HCT116 (cell line): ENCODE measurements at regions not wholly inside any gene's neighbourhood (a gene's known extent, or its start where the extent isn't known, plus 50 kb on each side); places are given as distances from the start of the nearest gene placed in this dataset.

Source experiments
- ATAC-seq: fragments of 200-7000 bp; cut with Tn5 transposase; 2 replicates; pipeline ENCODE4 v1.9.1; 2020; ENCODE audit warnings: mild to moderate bottlenecking, moderate library complexity
- BruUV-seq: library from RNA; stranded (reverse); fragments of 400-500 nt; replicated peaks from 2 replicates; lab custom pipeline; 2021; lab: Mats Ljungman, UMichigan
- CTCF ChIA-PET: fragments of 300-600 bp; sonication (Branson Sonifier 250); formaldehyde crosslinking; loops from one replicate; lab custom pipeline; 2021; ENCODE audit warnings: antibody characterized with exemption; lab: Charles Lee
- POLR2A ChIA-PET: fragments of 300-600, 350-600 bp; sonication (Branson Sonifier 250); formaldehyde crosslinking; loops from one replicate; lab custom pipeline; 2021; ENCODE audit warnings: antibody characterized with exemption; lab: Charles Lee
- RAD21 ChIA-PET, 2 experiments: fragments of 300-600 bp; sonication (Branson Sonifier 250); formaldehyde crosslinking; loops; one replicate each; lab custom pipeline; 2023; ENCODE audit warnings: low total read pairs in 2 of 2; ENCODE audit not compliant: uncharacterized antibody in 2 of 2, unreplicated experiment in 2 of 2, low non-redundant PET in 1 of 2; lab: Charles Lee
- DNase-seq: peaks from one replicate; pipeline ENCODE4 v3.0.0-alpha.2; 2010; ENCODE audit warnings: low read depth, low spot score
- H2AFZ ChIP-seq: fragments of 200-600 bp; shearing (Covaris generic), sonication (generic); 2 replicates; pipeline ENCODE4 v1.6.1; 2017; ENCODE audit warnings: low read depth, mixed run types, mixed read lengths, antibody characterized with exemption, low read length; ENCODE audit not compliant: poor library complexity, severe bottlenecking
- H3K27ac ChIP-seq: 2 replicates; pipeline ENCODE4 v1.5.1; 2012; ENCODE audit warnings: low read depth, low read length
- H3K27me3 ChIP-seq: fragments of 200-600 bp; sonication (generic); 2 replicates; pipeline ENCODE4 v1.6.1; 2016; ENCODE audit warnings: mixed run types, low read length, mixed read lengths; ENCODE audit not compliant: insufficient read depth
- H3K36me3 ChIP-seq, 2 experiments: fragments of 200-500 bp in 1 of 2; fragments of 200-600 bp in 1 of 2; sonication (Bioruptor generic) in 1 of 2; sonication (generic) in 1 of 2; 2 replicates each; pipeline versions ENCODE4 v1.5.1 to v1.6.1; 2014 to 2016; ENCODE audit warnings: low read length in 2 of 2, inconsistent platforms in 1 of 2, mixed read lengths in 1 of 2, mixed run types in 1 of 2; ENCODE audit not compliant: insufficient read depth in 2 of 2, control insufficient read depth in 1 of 2
- H3K4me1 ChIP-seq, 2 experiments: fragments of 200-600 bp in 1 of 2; sonication (generic) in 1 of 2; 2 replicates each; pipeline versions ENCODE4 v1.5.1 to v1.6.1; 2012 to 2017; ENCODE audit warnings: low read length in 2 of 2, inconsistent platforms in 1 of 2, mild to moderate bottlenecking in 1 of 2, mixed read lengths in 1 of 2, mixed run types in 1 of 2, moderate library complexity in 1 of 2; ENCODE audit not compliant: insufficient read depth in 2 of 2, control insufficient read depth in 1 of 2
- H3K4me2 ChIP-seq: fragments of 200-600 bp; sonication (generic); 2 replicates; pipeline ENCODE4 v1.6.1; 2017; ENCODE audit warnings: mixed run types, low read length, mixed read lengths
- H3K4me3 ChIP-seq, 2 experiments: fragments of 200-600 bp in 1 of 2; sonication (generic) in 1 of 2; replicated peaks in 1 of 2; 2 replicates each; pipeline ENCODE4 v1.5.1; 2011 to 2016; ENCODE audit warnings: low read length in 2 of 2, control low read depth in 1 of 2, low read depth in 1 of 2, mild to moderate bottlenecking in 1 of 2, mixed read lengths in 1 of 2, mixed run types in 1 of 2
- H3K79me2 ChIP-seq: fragments of 200-600 bp; sonication (generic); 2 replicates; pipeline ENCODE4 v1.6.1; 2017; ENCODE audit warnings: mild to moderate bottlenecking, mixed run types, low read length, moderate library complexity, mixed read lengths; ENCODE audit not compliant: insufficient read depth
- H3K9ac ChIP-seq: fragments of 200-600 bp; sonication (generic); 2 replicates; pipeline ENCODE4 v1.6.1; 2016; ENCODE audit warnings: low read length, mixed read lengths
- H3K9me2 ChIP-seq: fragments of 200-600 bp; sonication (generic), shearing (Covaris generic); 2 replicates; pipeline ENCODE4 v1.6.1; 2017; ENCODE audit warnings: mixed run types, mild to moderate bottlenecking, moderate library complexity; ENCODE audit not compliant: insufficient read depth
- H3K9me3 ChIP-seq, 2 experiments: fragments of 200-500 bp in 1 of 2; fragments of 200-600 bp in 1 of 2; sonication (Bioruptor generic) in 1 of 2; sonication (generic) in 1 of 2; 2 replicates each; pipeline ENCODE4 v1.6.1; 2014 to 2017; ENCODE audit warnings: low read length in 2 of 2, mixed read lengths in 2 of 2, inconsistent platforms in 1 of 2, low read depth in 1 of 2, mild to moderate bottlenecking in 1 of 2, mixed run types in 1 of 2, moderate library complexity in 1 of 2; ENCODE audit not compliant: control insufficient read depth in 1 of 2, insufficient read depth in 1 of 2
- H4K20me1 ChIP-seq: fragments of 200-600 bp; sonication (generic), shearing (Covaris generic); 2 replicates; pipeline ENCODE4 v1.6.1; 2017; ENCODE audit warnings: mixed run types, mild to moderate bottlenecking, moderate library complexity; ENCODE audit not compliant: insufficient read depth
- CBX3 ChIP-seq: IDR thresholded peaks from 2 replicates; pipeline ENCODE4 v1.6.1; 2012; ENCODE audit warnings: low read depth
- CEBPB ChIP-seq: IDR thresholded peaks from 2 replicates; pipeline ENCODE4 v1.6.1; 2012; ENCODE audit warnings: low read depth
- EGR1 ChIP-seq: IDR thresholded peaks from 2 replicates; pipeline ENCODE4 v1.6.1; 2012; ENCODE audit warnings: low read depth
- ELF1 ChIP-seq: IDR thresholded peaks from 2 replicates; pipeline ENCODE4 v1.6.1; 2012; ENCODE audit warnings: low read depth, borderline replicate concordance
- EZH2 ChIP-seq: fragments of 200-600 bp; sonication (generic); IDR thresholded peaks from 2 replicates; pipeline ENCODE4 v1.6.1; 2017; ENCODE audit warnings: antibody characterized with exemption, mixed run types
- EZH2phosphoT487 ChIP-seq: fragments of 200-600 bp; IDR thresholded peaks from 2 replicates; pipeline ENCODE4 v1.6.1; 2018; ENCODE audit warnings: antibody characterized with exemption, borderline replicate concordance
- FOSL1 ChIP-seq: IDR thresholded peaks from 2 replicates; pipeline ENCODE4 v1.6.1; 2012; ENCODE audit warnings: low read depth
- JUND ChIP-seq: IDR thresholded peaks from 2 replicates; pipeline ENCODE4 v1.6.1; 2012
- POLR2A ChIP-seq: IDR thresholded peaks from 2 replicates; pipeline ENCODE4 v1.7.0; 2011; ENCODE audit warnings: borderline replicate concordance; ENCODE audit not compliant: insufficient read depth, insufficient read length; ENCODE audit errors: extremely low read depth
- RAD21 ChIP-seq: IDR thresholded peaks from 2 replicates; pipeline ENCODE4 v1.6.1; 2012; ENCODE audit warnings: low read depth, mild to moderate bottlenecking
- REST ChIP-seq: IDR thresholded peaks from 2 replicates; pipeline ENCODE4 v1.6.1; 2012; ENCODE audit warnings: low read depth
- SIN3A ChIP-seq: IDR thresholded peaks from 2 replicates; pipeline ENCODE4 v1.6.1; 2012; ENCODE audit warnings: low read depth
- SP1 ChIP-seq: IDR thresholded peaks from 2 replicates; pipeline ENCODE4 v1.6.1; 2012; ENCODE audit warnings: low read depth
- SRF ChIP-seq: IDR thresholded peaks from 2 replicates; pipeline ENCODE4 v1.6.1; 2012; ENCODE audit warnings: low read depth
- TCF7L2 ChIP-seq: IDR thresholded peaks from 2 replicates; pipeline ENCODE4 v1.7.0; 2011; ENCODE audit warnings: borderline replicate concordance, inconsistent platforms; ENCODE audit not compliant: insufficient read depth, insufficient read length; ENCODE audit errors: extremely low read depth
- ZNF274 ChIP-seq: fragments of 200-500 bp; sonication (Bioruptor generic); IDR thresholded peaks from 2 replicates; pipeline ENCODE4 v1.6.1; 2014; ENCODE audit warnings: mild to moderate bottlenecking, low read depth, low read length, inconsistent platforms
- intact Hi-C: fragments of 100-400 bp; cut with micrococcal nuclease; formaldehyde crosslinking; loops from 2 replicates; pipeline ENCODE4 v1.10.0; 2022

- TF ChIP-seq ZNF274: no peak
- TF ChIP-seq, all 23 proteins: peak for 0
Measured at GRCh38 chr10:3682745-3683144, 102.3 kb downstream of the KLF6 start (continued).

GRCh38 chr10:3681642-3682554 is 103.1 kb downstream of the KLF6 start:
- Histone ChIP-seq H3K4me1 (no peaks in the 10 kb centered on the region), H3K9me2 (no peaks in the 10 kb centered on the region), H3K4me2 (no peak overlapping the region), H3K9me3 (no peaks in the 10 kb centered on the region), H3K9ac (no peak overlapping the region), H3K79me2 (no peaks in the 10 kb centered on the region), H3K27me3 (no peaks in the 10 kb centered on the region), H3K36me3 (no peaks in the 10 kb centered on the region), H4K20me1 (no peaks in the 10 kb centered on the region), H2AFZ (no peak overlapping the region), H3K4me3 (no peak overlapping the region), H3K27ac (no peak overlapping the region)
- POLR2A ChIA-PET: no interaction called here
- intact Hi-C loops: no loop called here
- CTCF ChIA-PET: no interaction called here
- no peak for ATAC-seq
- no TSS peak for BruUV-seq
- RAD21 ChIA-PET: no interaction called here
- no peak for DNase-seq
- no peak for TF ChIP-seq POLR2A

GRCh38 chr10:3679950-3680629 is 104.9 kb downstream of the KLF6 start:
- RAD21 ChIA-PET: no interaction called here
- no peak for ATAC-seq
- H3K27me3 ChIP-seq: no peaks in the 10 kb centered on the region
- H2AFZ ChIP-seq: no peak overlapping the region
- no peak for DNase-seq
- H3K9ac ChIP-seq: no peak overlapping the region
- intact Hi-C loops: no loop called here
- H3K79me2 ChIP-seq: no peaks in the 10 kb centered on the region
- H3K9me3 ChIP-seq: no peaks in the 10 kb centered on the region
- CTCF ChIA-PET: no interaction called here
- POLR2A ChIA-PET: no interaction called here
- H3K4me1 ChIP-seq: no peaks in the 10 kb centered on the region
- no peak overlapping the region for H3K4me2 ChIP-seq
- no peaks in the 10 kb centered on the region for H4K20me1 ChIP-seq
- no peaks in the 10 kb centered on the region for H3K9me2 ChIP-seq
- no peak overlapping the region for H3K4me3 ChIP-seq
- no peak for TF ChIP-seq SP1
- TF ChIP-seq CBX3: no peak
- no peak for TF ChIP-seq JUND
- no peak for TF ChIP-seq SRF
- TF ChIP-seq SIN3A: no peak
- no peak for TF ChIP-seq EZH2phosphoT487
- TF ChIP-seq CEBPB: no peak
- TF ChIP-seq EGR1: no peak
- TF ChIP-seq POLR2A: no peak
- no peak for TF ChIP-seq EZH2
- TF ChIP-seq ELF1: no peak
- TF ChIP-seq ZNF274: no peak
- no peak for TF ChIP-seq REST
- no peak for TF ChIP-seq FOSL1
- TF ChIP-seq TCF7L2: no peak
- TF ChIP-seq RAD21: no peak
- no TSS peak for BruUV-seq
- H3K27ac ChIP-seq: no peak overlapping the region
- no peaks in the 10 kb centered on the region for H3K36me3 ChIP-seq
